HL-60 (cell line): ENCODE measurements at regions not wholly inside any gene's neighbourhood (a gene's known extent, or its start where the extent isn't known, plus 50 kb on each side); places are given as distances from the start of the nearest gene placed in this dataset.

Source experiments
- POLR2AphosphoS5 ChIP-seq: IDR thresholded peaks from 2 replicates; pipeline ENCODE4 v1.6.1; 2012; ENCODE audit warnings: low read depth
- REST ChIP-seq: IDR thresholded peaks from 2 replicates; pipeline ENCODE4 v1.6.1; 2012; ENCODE audit warnings: low read depth; ENCODE audit not compliant: insufficient replicate concordance

- TF ChIP-seq REST (no peak), POLR2AphosphoS5 (no peak)
Observed at GRCh38 chr13:109301276-109301675, 485.1 kb downstream of the IRS2 start.
